ENCODE measurements at regions not wholly inside any gene's neighbourhood (a gene's known extent, or its start where the extent isn't known, plus 50 kb on each side); places are given as distances from the start of the nearest gene placed in this dataset.

GRCh38 chr13:86954341-86954740, 716.8 kb upstream of the SLITRK5 start:
- TF ChIP-seq CTCF (IDR thresholded peaks at IDR 0.05): no peak
- TF ChIP-seq POLR2A (IDR thresholded peaks at IDR 0.05): no peak
- TF ChIP-seq POLR2AphosphoS5 (IDR thresholded peaks at IDR 0.05): no peak

All from stomach (tissue), 4 donors.